Neuronal stem cell (in vitro differentiated cells): ENCODE measurements at regions not wholly inside any gene's neighbourhood (a gene's known extent, or its start where the extent isn't known, plus 50 kb on each side); places are given as distances from the start of the nearest gene placed in this dataset.

Source experiments
- DNase-seq: peaks from one replicate; pipeline ENCODE4 v3.0.0-alpha.2; 2013; ENCODE audit warnings: low spot score
- H2AFZ ChIP-seq: one replicate; pipeline ENCODE4 v1.6.1; 2013; ENCODE audit warnings: mild to moderate bottlenecking, low read length, inconsistent platforms
- H2AK5ac ChIP-seq: 2 replicates; pipeline ENCODE4 v1.6.1; 2013; ENCODE audit warnings: low read depth, mild to moderate bottlenecking, inconsistent platforms, low read length, moderate library complexity, mixed read lengths
- H2BK120ac ChIP-seq: 2 replicates; pipeline ENCODE4 v1.6.1; 2013; ENCODE audit warnings: low read depth, mild to moderate bottlenecking, inconsistent platforms, low read length, moderate library complexity, mixed read lengths
- H2BK12ac ChIP-seq: one replicate; pipeline ENCODE4 v1.6.1; 2013; ENCODE audit warnings: low read length, inconsistent platforms
- H2BK15ac ChIP-seq: 2 replicates; pipeline ENCODE4 v1.6.1; 2013; ENCODE audit warnings: mild to moderate bottlenecking, low read length, inconsistent platforms, mixed read lengths
- H2BK5ac ChIP-seq: one replicate; pipeline ENCODE4 v1.6.1; 2013; ENCODE audit warnings: inconsistent platforms, mild to moderate bottlenecking, low read length, moderate library complexity
- H3K14ac ChIP-seq: one replicate; pipeline ENCODE4 v1.6.1; 2013; ENCODE audit warnings: low read length, inconsistent platforms
- H3K18ac ChIP-seq: 2 replicates; pipeline ENCODE4 v1.6.1; 2013; ENCODE audit warnings: low read length, inconsistent platforms
- H3K23ac ChIP-seq: 2 replicates; pipeline ENCODE4 v1.6.1; 2013; ENCODE audit warnings: low read depth, mild to moderate bottlenecking, mixed read lengths, low read length, inconsistent platforms; ENCODE audit not compliant: poor library complexity
- H3K27ac ChIP-seq: replicated peaks from 3 replicates; pipeline ENCODE4 v1.5.1; 2013; ENCODE audit warnings: low read length, inconsistent platforms
- H3K27me3 ChIP-seq, 3 experiments: 2 replicates each; pipeline ENCODE4 v1.6.1; 2013; ENCODE audit warnings: low read length in 3 of 3, mild to moderate bottlenecking in 2 of 3, inconsistent platforms in 1 of 3, low read depth in 1 of 3, mixed read lengths in 1 of 3, moderate library complexity in 1 of 3; ENCODE audit not compliant: control insufficient read depth in 3 of 3, insufficient read depth in 3 of 3
- H3K36me3 ChIP-seq, 2 donors: replicated peaks in 1 of 2; 2 replicates each; pipeline ENCODE4 v1.6.1; 2013; ENCODE audit warnings: low read length in 2 of 2; ENCODE audit not compliant: control insufficient read depth in 2 of 2, insufficient read depth in 2 of 2
- H3K4ac ChIP-seq: 2 replicates; pipeline ENCODE4 v1.6.1; 2013; ENCODE audit warnings: inconsistent platforms, mild to moderate bottlenecking, low read length, moderate library complexity
- H3K4me1 ChIP-seq, 2 donors: 1 replicate in 1 of 2; 2 replicates in 1 of 2; pipeline ENCODE4 v1.6.1; 2013; ENCODE audit warnings: low read length in 2 of 2, low read depth in 1 of 2; ENCODE audit not compliant: control insufficient read depth in 2 of 2, insufficient read depth in 1 of 2
- H3K4me2 ChIP-seq: one replicate; pipeline ENCODE4 v1.6.1; 2013; ENCODE audit warnings: mild to moderate bottlenecking, low read length, inconsistent platforms; ENCODE audit not compliant: insufficient read depth, poor library complexity, severe bottlenecking
- H3K4me3 ChIP-seq, 2 donors: 2 replicates each; pipeline ENCODE4 v1.5.1; 2013; ENCODE audit warnings: low read length in 2 of 2, mild to moderate bottlenecking in 2 of 2, inconsistent platforms in 1 of 2, moderate library complexity in 1 of 2
- H3K79me1 ChIP-seq: one replicate; pipeline ENCODE4 v1.6.1; 2013; ENCODE audit warnings: low read depth, mild to moderate bottlenecking, inconsistent platforms, low read length, moderate library complexity
- H3K9ac ChIP-seq: one replicate; pipeline ENCODE4 v1.6.1; 2013; ENCODE audit warnings: mild to moderate bottlenecking, low read depth, low read length, inconsistent platforms; ENCODE audit not compliant: poor library complexity
- H3K9me3 ChIP-seq, 2 donors: replicated peaks in 1 of 2; 2 replicates each; pipeline versions ENCODE3 to v1.6.1; 2013; ENCODE audit warnings: low read length in 2 of 2, mild to moderate bottlenecking in 2 of 2, inconsistent platforms in 1 of 2, low read depth in 1 of 2, mixed read lengths in 1 of 2, moderate library complexity in 1 of 2; ENCODE audit not compliant: control insufficient read depth in 2 of 2, insufficient read depth in 1 of 2
- H4K8ac ChIP-seq: one replicate; pipeline ENCODE4 v1.6.1; 2013; ENCODE audit warnings: low read depth, mild to moderate bottlenecking, inconsistent platforms, low read length, moderate library complexity
- H4K91ac ChIP-seq: one replicate; pipeline ENCODE4 v1.6.1; 2013; ENCODE audit warnings: low read length, low read depth, mild to moderate bottlenecking, inconsistent platforms; ENCODE audit not compliant: poor library complexity
- WGBS, 2 donors: extraction: QIAGEN DNeasy Blood & Tissue Kit; methylation state at CpG; one replicate each; pipeline ENCODE4 v1.1.7; 2013; ENCODE audit warnings: missing lambda C conversion rate in 2 of 2, mixed read lengths in 1 of 2; ENCODE audit not compliant: insufficient read length in 2 of 2, insufficient replicate concordance in 1 of 2; ENCODE audit errors: extremely low coverage in 2 of 2; 5-methylcytosine and 5-hydroxymethylcytosine counted together

GRCh38 chr13:71067165-71067815 is 799.7 kb downstream of the DACH1 start:
- no peaks in the 10 kb centered on the region for H3K36me3 ChIP-seq

GRCh38 chr13:71056581-71056980 is 810.4 kb downstream of the DACH1 start:
- H3K79me1 ChIP-seq = no peaks in the 10 kb centered on the region
- H3K4me2 ChIP-seq = no peak overlapping the region
- H3K23ac ChIP-seq = no peak overlapping the region
- no peak overlapping the region for H3K9ac ChIP-seq
- no peaks in the 10 kb centered on the region for H3K36me3 ChIP-seq
- no peak overlapping the region for H3K14ac ChIP-seq
- H2BK15ac ChIP-seq = no peak overlapping the region
- H3K27ac ChIP-seq = no peak overlapping the region
- H3K18ac ChIP-seq = no peak overlapping the region
- no peak overlapping the region for H2BK12ac ChIP-seq
- peak overlapping the region; percentile 88 for H2AFZ ChIP-seq
- no peak overlapping the region for H2BK5ac ChIP-seq
- H2AK5ac ChIP-seq = no peak overlapping the region
- no peaks in the 10 kb centered on the region for H3K4me1 ChIP-seq
- DNase-seq = no peak
- H3K27me3 ChIP-seq = no peaks in the 10 kb centered on the region
- no peak overlapping the region for H3K4me3 ChIP-seq
- WGBS, 2 donors = no CpG with 5 or more reads among the region's 4 CpGs
- no peak overlapping the region for H4K91ac ChIP-seq
- H3K9me3 ChIP-seq = peaks cover 5 to 15% of the 10 kb centered on the region in 2 donors
- H3K4ac ChIP-seq = no peak overlapping the region
- H2BK120ac ChIP-seq = no peak overlapping the region
- H4K8ac ChIP-seq = no peak overlapping the region

More at GRCh38 chr13:71067165-71067815, 799.7 kb downstream of the DACH1 start:
- peaks cover 4 to 9% of the 10 kb centered on the region in 2 donors for H3K4me1 ChIP-seq
- no peaks in the 10 kb centered on the region for H3K79me1 ChIP-seq
- no peak overlapping the region for H2BK5ac ChIP-seq
- DNase-seq = no peak
- no CpG with 5 or more reads among the region's 3 CpGs for WGBS, 2 donors
- H2BK120ac ChIP-seq = no peak overlapping the region
- no peaks in the 10 kb centered on the region for H3K27me3 ChIP-seq
- no peak overlapping the region for H4K8ac ChIP-seq
- H3K14ac ChIP-seq = no peak overlapping the region
- H3K4ac ChIP-seq = no peak overlapping the region
- H3K4me3 ChIP-seq = no peak overlapping the region
- H4K91ac ChIP-seq = peak overlapping the region; percentile 59
- H3K27ac ChIP-seq = no peak overlapping the region
- peak overlapping the region; percentile 52 for H3K18ac ChIP-seq
- no peaks in the 10 kb centered on the region for H3K9me3 ChIP-seq
- no peak overlapping the region for H2AK5ac ChIP-seq
- peak overlapping the region; percentile 68 for H2AFZ ChIP-seq
- no peak overlapping the region for H3K9ac ChIP-seq
- H2BK15ac ChIP-seq = no peak overlapping the region
- no peak overlapping the region for H3K4me2 ChIP-seq
- H2BK12ac ChIP-seq = no peak overlapping the region
- no peak overlapping the region for H3K23ac ChIP-seq

GRCh38 chr13:71055644-71056043 is 811.4 kb downstream of the DACH1 start:
- Histone ChIP-seq H4K91ac (no peak overlapping the region), H3K14ac (no peak overlapping the region), H3K4ac (no peak overlapping the region), H2BK12ac (no peak overlapping the region), H2BK15ac (no peak overlapping the region), H3K79me1 (no peaks in the 10 kb centered on the region), H3K9ac (no peak overlapping the region), H3K36me3 (no peaks in the 10 kb centered on the region), H2AK5ac (no peak overlapping the region), H2BK5ac (no peak overlapping the region), H3K9me3 (peaks cover 5 to 15% of the 10 kb centered on the region in 2 donors), H3K4me3 (no peak overlapping the region), H3K4me1 (no peaks in the 10 kb centered on the region), H3K27me3 (no peaks in the 10 kb centered on the region), H3K18ac (no peak overlapping the region), H3K23ac (no peak overlapping the region), H3K27ac (no peak overlapping the region), H2AFZ (peak overlapping the region; percentile 88), H4K8ac (no peak overlapping the region), H3K4me2 (no peak overlapping the region), H2BK120ac (no peak overlapping the region)
- no CpG with 5 or more reads among the region's 3 CpGs for WGBS, 2 donors
- DNase-seq = no peak

- Histone ChIP-seq H3K14ac (no peak overlapping the region), H2AFZ (no peak overlapping the region), H3K36me3 (no peaks in the 10 kb centered on the region), H2BK5ac (no peak overlapping the region), H2BK120ac (no peak overlapping the region), H4K8ac (no peak overlapping the region), H3K4me2 (no peak overlapping the region), H4K91ac (no peak overlapping the region), H3K27ac (no peak overlapping the region), H3K9ac (no peak overlapping the region), H3K23ac (no peak overlapping the region), H3K79me1 (no peaks in the 10 kb centered on the region), H3K9me3 (peaks cover 5 to 15% of the 10 kb centered on the region in 2 donors), H3K27me3 (no peaks in the 10 kb centered on the region), H3K4me1 (no peaks in the 10 kb centered on the region), H3K4me3 (no peak overlapping the region), H2BK15ac (no peak overlapping the region), H3K18ac (no peak overlapping the region), H2AK5ac (no peak overlapping the region), H3K4ac (no peak overlapping the region), H2BK12ac (no peak overlapping the region)
- no peak for DNase-seq
- WGBS, 2 donors = no CpG with 5 or more reads among the region's 1 CpG
Measured at GRCh38 chr13:71055047-71055446, 812.0 kb downstream of the DACH1 start.
